Loucy (cell line): ENCODE measurements at regions not wholly inside any gene's neighbourhood (a gene's known extent, or its start where the extent isn't known, plus 50 kb on each side); places are given as distances from the start of the nearest gene placed in this dataset.

ENCODE experiments used
- H2AFZ ChIP-seq: fragments of 200-600 bp; sonication (generic); 2 replicates; pipeline ENCODE4 v1.6.0; 2016; ENCODE audit warnings: antibody characterized with exemption, mild to moderate bottlenecking, low read length, moderate library complexity
- H3F3A ChIP-seq: fragments of 200-600 bp; 2 replicates; pipeline ENCODE4 v1.6.0; 2016; ENCODE audit warnings: antibody characterized with exemption, low read depth, mild to moderate bottlenecking
- H3K27me3 ChIP-seq: fragments of 200-600 bp; sonication (generic); 2 replicates; pipeline ENCODE4 v1.6.1; 2014; ENCODE audit warnings: low read length, mild to moderate bottlenecking; ENCODE audit not compliant: insufficient read depth, poor library complexity, severe bottlenecking
- H3K36me3 ChIP-seq: fragments of 200-600 bp; sonication (generic); 2 replicates; pipeline ENCODE4 v1.6.1; 2016; ENCODE audit warnings: low read length; ENCODE audit not compliant: insufficient read depth
- H3K4me1 ChIP-seq: fragments of 200-600 bp; sonication (generic); 2 replicates; pipeline ENCODE4 v1.5.1; 2014; ENCODE audit warnings: low read length, mild to moderate bottlenecking; ENCODE audit not compliant: insufficient read depth, poor library complexity, severe bottlenecking
- H3K4me2 ChIP-seq: fragments of 200-600 bp; sonication (generic); 2 replicates; pipeline ENCODE4 v1.6.0; 2014; ENCODE audit warnings: antibody characterized with exemption, low read length, low read depth, mild to moderate bottlenecking; ENCODE audit not compliant: poor library complexity, severe bottlenecking
- H3K4me3 ChIP-seq: fragments of 200-600 bp; sonication (generic); 2 replicates; pipeline ENCODE4 v1.5.1; 2014; ENCODE audit warnings: low read length, mild to moderate bottlenecking, mixed read lengths; ENCODE audit not compliant: poor library complexity, severe bottlenecking
- H3K79me2 ChIP-seq: fragments of 200-600 bp; sonication (generic); 2 replicates; pipeline ENCODE4 v1.6.1; 2014; ENCODE audit warnings: low read length; ENCODE audit not compliant: insufficient read depth
- H3K9ac ChIP-seq: fragments of 200-600 bp; sonication (generic); 2 replicates; pipeline ENCODE4 v1.6.0; 2014; ENCODE audit warnings: mild to moderate bottlenecking, low read depth, low read length, moderate library complexity; ENCODE audit not compliant: poor library complexity, severe bottlenecking
- H3K9me2 ChIP-seq: fragments of 200-600 bp; sonication (generic); replicated peaks from 2 replicates; pipeline ENCODE4 v1.6.1; 2016; ENCODE audit warnings: low read depth, low read length, mixed read lengths
- H3K9me3 ChIP-seq: fragments of 200-600 bp; sonication (generic); 2 replicates; pipeline ENCODE4 v1.6.1; 2014; ENCODE audit warnings: mild to moderate bottlenecking, antibody characterized with exemption, low read length, low read depth; ENCODE audit not compliant: insufficient read depth
- H4K20me1 ChIP-seq: fragments of 200-600 bp; sonication (generic); 2 replicates; pipeline ENCODE4 v1.6.0; 2014; ENCODE audit warnings: antibody characterized with exemption, low read length, mild to moderate bottlenecking; ENCODE audit not compliant: insufficient read depth, poor library complexity, severe bottlenecking
- EZH2phosphoT487 ChIP-seq: fragments of 200-600 bp; IDR thresholded peaks from 2 replicates; pipeline ENCODE4 v1.6.1; 2018; ENCODE audit warnings: antibody characterized with exemption, mild to moderate bottlenecking, moderate library complexity, borderline replicate concordance
- TF ChIP-seq, protein P1 (sequence below): fragments of 200-600 bp; sonication (generic); conservative IDR thresholded peaks from 2 replicates; pipeline ENCODE4 v1.5.1; 2014; ENCODE audit warnings: mild to moderate bottlenecking, antibody characterized with exemption, low read length

DNA sequence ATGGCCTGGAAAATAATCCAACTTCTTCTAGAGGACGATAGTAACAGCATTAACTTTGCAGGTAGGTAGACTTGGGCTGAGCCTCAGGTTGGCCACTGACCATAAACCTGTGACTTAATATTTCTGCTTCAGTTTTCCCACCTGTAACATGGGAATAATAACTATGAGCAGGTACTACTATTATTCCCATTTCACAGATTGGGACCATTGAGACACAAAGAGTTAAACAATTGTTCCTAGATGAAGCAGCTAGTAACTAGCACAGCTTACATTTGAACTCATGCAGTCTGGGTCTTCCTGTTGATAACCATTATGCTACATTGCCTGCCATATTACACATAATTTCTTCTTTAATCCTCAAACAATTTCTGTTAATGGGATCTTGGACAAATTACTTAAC lies 217.7 kb downstream of the NUAK1 start:
- no peak overlapping the region for H3K9ac ChIP-seq
- no peaks in the 10 kb centered on the region for H3K9me3 ChIP-seq
- H3K4me1 ChIP-seq = no peaks in the 10 kb centered on the region
- no peaks in the 10 kb centered on the region for H3F3A ChIP-seq
- no peak overlapping the region for H3K4me2 ChIP-seq
- no peak for TF ChIP-seq EZH2phosphoT487
- TF ChIP-seq, protein P1, sequence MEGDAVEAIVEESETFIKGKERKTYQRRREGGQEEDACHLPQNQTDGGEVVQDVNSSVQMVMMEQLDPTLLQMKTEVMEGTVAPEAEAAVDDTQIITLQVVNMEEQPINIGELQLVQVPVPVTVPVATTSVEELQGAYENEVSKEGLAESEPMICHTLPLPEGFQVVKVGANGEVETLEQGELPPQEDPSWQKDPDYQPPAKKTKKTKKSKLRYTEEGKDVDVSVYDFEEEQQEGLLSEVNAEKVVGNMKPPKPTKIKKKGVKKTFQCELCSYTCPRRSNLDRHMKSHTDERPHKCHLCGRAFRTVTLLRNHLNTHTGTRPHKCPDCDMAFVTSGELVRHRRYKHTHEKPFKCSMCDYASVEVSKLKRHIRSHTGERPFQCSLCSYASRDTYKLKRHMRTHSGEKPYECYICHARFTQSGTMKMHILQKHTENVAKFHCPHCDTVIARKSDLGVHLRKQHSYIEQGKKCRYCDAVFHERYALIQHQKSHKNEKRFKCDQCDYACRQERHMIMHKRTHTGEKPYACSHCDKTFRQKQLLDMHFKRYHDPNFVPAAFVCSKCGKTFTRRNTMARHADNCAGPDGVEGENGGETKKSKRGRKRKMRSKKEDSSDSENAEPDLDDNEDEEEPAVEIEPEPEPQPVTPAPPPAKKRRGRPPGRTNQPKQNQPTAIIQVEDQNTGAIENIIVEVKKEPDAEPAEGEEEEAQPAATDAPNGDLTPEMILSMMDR = no peak
- H3K4me3 ChIP-seq = no peak overlapping the region
- H3K9me2 ChIP-seq = no peaks in the 10 kb centered on the region; the same call in 1 of the 2 replicates
- no peaks in the 10 kb centered on the region for H3K36me3 ChIP-seq
- no peaks in the 10 kb centered on the region for H3K27me3 ChIP-seq
- H4K20me1 ChIP-seq = no peaks in the 10 kb centered on the region
- H3K79me2 ChIP-seq = no peaks in the 10 kb centered on the region
- no peak overlapping the region for H2AFZ ChIP-seq

DNA sequence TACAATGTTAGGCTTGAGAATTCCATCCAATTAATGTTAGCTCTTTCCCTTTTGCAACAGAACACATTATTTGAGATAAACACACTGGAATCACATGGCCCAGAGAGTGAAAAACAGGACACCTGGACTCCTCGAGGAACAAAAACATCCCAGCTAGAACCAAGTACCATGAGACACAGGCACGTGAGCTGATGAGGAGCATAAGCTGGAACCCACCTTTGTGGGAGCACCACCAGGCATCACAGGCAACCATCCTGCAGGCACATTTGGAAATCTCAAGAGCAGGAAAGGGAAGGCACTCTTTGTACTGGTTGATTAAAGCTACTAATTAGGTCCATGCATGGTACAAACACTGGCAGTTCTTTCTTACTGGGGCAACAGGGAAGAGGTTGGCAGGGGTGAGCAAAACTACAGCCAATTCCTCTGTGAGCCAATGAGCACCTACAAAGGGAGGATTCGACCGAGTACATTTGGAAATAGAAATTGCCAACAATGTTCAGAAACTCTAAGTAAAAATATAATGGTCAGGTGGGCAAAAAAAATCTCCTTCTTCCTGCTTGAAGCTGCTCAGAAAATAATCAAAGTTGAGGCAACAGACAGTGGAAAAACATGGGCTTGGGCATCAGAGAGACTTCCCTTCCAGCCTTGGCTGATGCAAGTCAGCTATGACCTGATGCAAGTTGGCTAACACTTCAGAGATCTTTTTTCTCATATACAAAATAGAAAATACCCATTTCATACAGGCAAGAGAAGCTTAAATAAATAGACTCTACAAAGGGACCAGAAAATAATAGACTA lies 216.7 kb downstream of the NUAK1 start:
- H3F3A ChIP-seq = no peaks in the 10 kb centered on the region
- no peaks in the 10 kb centered on the region for H3K36me3 ChIP-seq
- H3K4me3 ChIP-seq = no peak overlapping the region
- no peak overlapping the region for H2AFZ ChIP-seq
- TF ChIP-seq, protein P1 = no peak
- TF ChIP-seq EZH2phosphoT487 = no peak
- no peak overlapping the region for H3K4me2 ChIP-seq
- H4K20me1 ChIP-seq = no peaks in the 10 kb centered on the region
- no peaks in the 10 kb centered on the region for H3K79me2 ChIP-seq
- no peaks in the 10 kb centered on the region; the same call in 1 of the 2 replicates for H3K9me2 ChIP-seq
- no peaks in the 10 kb centered on the region for H3K9me3 ChIP-seq
- H3K9ac ChIP-seq = no peak overlapping the region
- no peaks in the 10 kb centered on the region for H3K27me3 ChIP-seq
- H3K4me1 ChIP-seq = no peaks in the 10 kb centered on the region

DNA sequence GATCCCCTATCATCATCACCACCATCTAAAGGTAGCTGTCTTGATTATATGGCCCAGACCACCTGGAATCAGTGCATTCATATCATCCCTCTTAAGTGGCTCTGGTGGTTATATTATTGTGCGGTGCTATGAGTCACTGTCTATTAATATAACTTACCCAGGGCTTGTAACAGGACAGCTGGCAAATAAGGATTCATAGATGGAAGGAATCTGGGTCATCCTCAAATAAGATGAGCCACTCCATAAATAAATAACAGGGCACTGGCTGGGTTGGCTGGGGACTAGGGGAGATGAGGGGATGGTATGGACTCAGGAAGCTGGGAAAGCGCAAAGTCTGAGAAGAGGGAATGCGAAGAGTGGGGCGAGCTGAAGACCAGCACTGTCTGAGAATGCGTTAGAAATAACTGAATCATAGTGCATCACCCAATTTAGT lies 216.1 kb downstream of the NUAK1 start:
- Histone ChIP-seq H3K9me3 (no peaks in the 10 kb centered on the region), H4K20me1 (no peaks in the 10 kb centered on the region), H2AFZ (no peak overlapping the region), H3K9ac (no peak overlapping the region), H3K9me2 (no peaks in the 10 kb centered on the region; the same call in 1 of the 2 replicates), H3K4me1 (no peaks in the 10 kb centered on the region), H3K4me3 (no peak overlapping the region), H3K79me2 (no peaks in the 10 kb centered on the region), H3K36me3 (no peaks in the 10 kb centered on the region), H3F3A (no peaks in the 10 kb centered on the region), H3K27me3 (no peaks in the 10 kb centered on the region), H3K4me2 (no peak overlapping the region)
- TF ChIP-seq EZH2phosphoT487 = no peak
- TF ChIP-seq, protein P1 = no peak
